HEK293 (cell line): ENCODE measurements at regions not wholly inside any gene's neighbourhood (a gene's known extent, or its start where the extent isn't known, plus 50 kb on each side); places are given as distances from the start of the nearest gene placed in this dataset.

Source experiments
- CTCF ChIA-PET: fragments of 350-600 bp; formaldehyde crosslinking; extraction: SDS; loops from one replicate; lab custom pipeline; 2021; ENCODE audit warnings: antibody characterized with exemption; lab: Yijun Ruan, JAX
- POLR2A ChIA-PET: fragments of 300-600 bp; formaldehyde crosslinking; extraction: SDS; loops from one replicate; lab custom pipeline; 2020; ENCODE audit warnings: antibody characterized with exemption, inconsistent platforms; lab: Yijun Ruan, JAX
- H3K27ac ChIP-seq: fragments of 200-500 bp; sonication (Bioruptor generic); 2 replicates; pipeline ENCODE4 v1.5.1; 2014; ENCODE audit warnings: low read depth, low read length, control low read depth, inconsistent platforms; ENCODE audit errors: extremely low read depth
- H3K36me3 ChIP-seq, 2 experiments: fragments of 200-500 bp in 1 of 2; sonication (Bioruptor generic) in 1 of 2; 1 replicate in 1 of 2; 2 replicates in 1 of 2; pipeline ENCODE4 v1.5.1; 2014 to 2017; ENCODE audit warnings: inconsistent platforms in 2 of 2, low read length in 2 of 2; ENCODE audit not compliant: control insufficient read depth in 2 of 2, insufficient read depth in 1 of 2
- H3K4me1 ChIP-seq: fragments of 200-500 bp; sonication (Bioruptor generic); 2 replicates; pipeline ENCODE4 v1.5.1; 2014; ENCODE audit warnings: mild to moderate bottlenecking, low read length, inconsistent platforms; ENCODE audit not compliant: control insufficient read depth, insufficient read depth
- H3K4me3 ChIP-seq: 2 replicates; pipeline ENCODE4 v1.5.1; 2011; ENCODE audit warnings: low read depth, mild to moderate bottlenecking, control low read depth, low read length, moderate library complexity
- H3K9me3 ChIP-seq: fragments of 200-500 bp; sonication (Bioruptor generic); 2 replicates; pipeline ENCODE4 v1.5.1; 2014; ENCODE audit warnings: low read depth, low read length, inconsistent platforms; ENCODE audit not compliant: control insufficient read depth, insufficient read depth
- IKZF3 ChIP-seq: fragments of 450-650 bp; IDR thresholded peaks from 2 replicates; pipeline ENCODE4 v1.5.0; 2018; ENCODE audit warnings: missing biosample characterization, mild to moderate bottlenecking, missing genetic modification characterization, moderate library complexity
- KLF1 ChIP-seq: fragments of 450-650 bp; formaldehyde crosslinking; IDR thresholded peaks from 2 replicates; pipeline ENCODE4 v1.5.1; 2016; ENCODE audit warnings: missing biosample characterization, missing genetic modification characterization
- PATZ1 ChIP-seq: fragments of 450-650 bp; formaldehyde crosslinking; IDR thresholded peaks from 2 replicates; pipeline ENCODE4 v1.5.1; 2016; ENCODE audit warnings: missing biosample characterization, missing genetic modification characterization
- REST ChIP-seq: fragments of 450-650 bp; formaldehyde crosslinking; IDR thresholded peaks from 2 replicates; pipeline ENCODE4 v1.5.1; 2016; ENCODE audit warnings: missing biosample characterization, missing genetic modification characterization
- SCRT2 ChIP-seq: fragments of 450-650 bp; formaldehyde crosslinking; IDR thresholded peaks from 2 replicates; pipeline ENCODE4 v1.5.1; 2016; ENCODE audit warnings: missing biosample characterization, missing genetic modification characterization
- WT1 ChIP-seq: fragments of 450-650 bp; formaldehyde crosslinking; IDR thresholded peaks from 2 replicates; pipeline ENCODE4 v1.5.1; 2016; ENCODE audit warnings: missing biosample characterization, missing genetic modification characterization
- ZBTB10 ChIP-seq: fragments of 450-650 bp; formaldehyde crosslinking; IDR thresholded peaks from 2 replicates; pipeline ENCODE4 v1.5.1; 2016; ENCODE audit warnings: missing biosample characterization, missing genetic modification characterization
- ZBTB26 ChIP-seq: fragments of 450-650 bp; formaldehyde crosslinking; optimal IDR thresholded peaks from 2 replicates; pipeline ENCODE3; 2016; ENCODE audit warnings: missing biosample characterization, mild to moderate bottlenecking, missing genetic modification characterization
- ZFHX2 ChIP-seq: fragments of 450-650 bp; formaldehyde crosslinking; conservative IDR thresholded peaks from 2 replicates; pipeline ENCODE4 v1.5.1; 2016; ENCODE audit warnings: missing biosample characterization, missing genetic modification characterization
- ZNF155 ChIP-seq: fragments of 450-650 bp; formaldehyde crosslinking; IDR thresholded peaks from 2 replicates; pipeline ENCODE4 v1.5.1; 2016; ENCODE audit warnings: missing biosample characterization, missing genetic modification characterization
- ZNF16 ChIP-seq: fragments of 450-650 bp; formaldehyde crosslinking; IDR thresholded peaks from 2 replicates; pipeline ENCODE4 v1.5.1; 2016; ENCODE audit warnings: low read depth, missing biosample characterization, missing genetic modification characterization
- ZNF175 ChIP-seq: fragments of 450-650 bp; formaldehyde crosslinking; IDR thresholded peaks from 2 replicates; pipeline ENCODE4 v1.5.1; 2016; ENCODE audit warnings: missing biosample characterization, missing genetic modification characterization
- ZNF184 ChIP-seq: fragments of 450-650 bp; IDR thresholded peaks from 2 replicates; pipeline ENCODE4 v1.5.1; 2018; ENCODE audit warnings: missing biosample characterization, mild to moderate bottlenecking, missing genetic modification characterization
- ZNF302 ChIP-seq: fragments of 450-650 bp; formaldehyde crosslinking; IDR thresholded peaks from 2 replicates; pipeline ENCODE4 v1.5.1; 2016; ENCODE audit warnings: missing biosample characterization, missing genetic modification characterization, low read depth
- ZNF335 ChIP-seq: fragments of 450-650 bp; formaldehyde crosslinking; conservative IDR thresholded peaks from 2 replicates; pipeline ENCODE4 v1.5.1; 2016; ENCODE audit warnings: missing biosample characterization, missing genetic modification characterization
- ZNF426 ChIP-seq: fragments of 450-650 bp; formaldehyde crosslinking; IDR thresholded peaks from 2 replicates; pipeline ENCODE4 v1.5.1; 2017; ENCODE audit warnings: missing biosample characterization, missing genetic modification characterization, mild to moderate bottlenecking, inconsistent platforms, moderate library complexity
- ZNF501 ChIP-seq: fragments of 450-650 bp; formaldehyde crosslinking; IDR thresholded peaks from 2 replicates; pipeline ENCODE4 v1.5.1; 2016; ENCODE audit warnings: missing biosample characterization, missing genetic modification characterization
- ZNF544 ChIP-seq: fragments of 450-650 bp; formaldehyde crosslinking; IDR thresholded peaks from 2 replicates; pipeline ENCODE4 v1.5.0; 2017; ENCODE audit warnings: missing biosample characterization, missing genetic modification characterization
- ZNF670 ChIP-seq: fragments of 450-650 bp; formaldehyde crosslinking; IDR thresholded peaks from 2 replicates; pipeline ENCODE4 v1.5.1; 2016; ENCODE audit warnings: missing biosample characterization, missing genetic modification characterization, low read depth
- ZNF747 ChIP-seq: fragments of 450-650 bp; formaldehyde crosslinking; IDR thresholded peaks from 2 replicates; pipeline ENCODE4 v1.5.1; 2016; ENCODE audit warnings: missing biosample characterization, missing genetic modification characterization
- ZNF777 ChIP-seq: fragments of 450-650 bp; formaldehyde crosslinking; IDR thresholded peaks from 2 replicates; pipeline ENCODE4 v1.5.1; 2017; ENCODE audit warnings: missing biosample characterization, missing genetic modification characterization, borderline replicate concordance
- ZNF785 ChIP-seq: fragments of 450-650 bp; formaldehyde crosslinking; IDR thresholded peaks from 2 replicates; pipeline ENCODE4 v1.5.1; 2016; ENCODE audit warnings: missing biosample characterization, missing genetic modification characterization
- ZNF837 ChIP-seq: fragments of 450-650 bp; formaldehyde crosslinking; IDR thresholded peaks from 2 replicates; pipeline ENCODE4 v1.5.1; 2016; ENCODE audit warnings: missing biosample characterization, missing genetic modification characterization
- ZSCAN4 ChIP-seq: fragments of 450-650 bp; formaldehyde crosslinking; IDR thresholded peaks from 2 replicates; pipeline ENCODE4 v1.5.1; 2017; ENCODE audit warnings: missing biosample characterization, missing genetic modification characterization

- Histone ChIP-seq H3K9me3 (no peaks in the 10 kb centered on the region), H3K4me3 (no peak overlapping the region), H3K36me3 (no peaks in the 10 kb centered on the region), H3K27ac (no peak overlapping the region), H3K4me1 (peaks cover 7% of the 10 kb centered on the region)
- ChIA-PET CTCF (interaction anchor here (0.6 to 1.0 kb wide), 4 partner anchors 10 to 637 kb away, joined by 3 to 5 read pairs (median 3); no protein-coding TSS in a partner anchor), POLR2A (no interaction called here)
- TF ChIP-seq ZFHX2 (tag by site-specific recombination), result no peak
- no peak for TF ChIP-seq REST (tag by site-specific recombination)
- no peak for TF ChIP-seq ZNF16 (tag by site-specific recombination)
- no peak for TF ChIP-seq ZNF670
- TF ChIP-seq ZNF777 (tag by site-specific recombination), result no peak
- TF ChIP-seq SCRT2 (tag by site-specific recombination), result no peak
- TF ChIP-seq ZNF837, result no peak
- no peak for TF ChIP-seq WT1
- no peak for TF ChIP-seq ZNF175 (tag by site-specific recombination)
- TF ChIP-seq ZNF544 (tag by site-specific recombination), result no peak
- no peak for TF ChIP-seq ZNF501
- no peak for TF ChIP-seq ZNF155 (tag by site-specific recombination)
- TF ChIP-seq IKZF3 (tag by site-specific recombination), result no peak
- no peak for TF ChIP-seq ZNF335 (tag by site-specific recombination)
- TF ChIP-seq, all 188 proteins: peak for 0
These were observed 210.0 kb upstream of the IGF1R start for GRCh38 chr15:98438326-98438725.

GRCh38 chr15:98438907-98439306 lies 209.4 kb upstream of the IGF1R start:
- H3K27ac ChIP-seq, result no peak overlapping the region
- CTCF ChIA-PET, result interaction anchor here (1.0 to 5.0 kb wide), 3 partner anchors 10 to 637 kb away, joined by 3 to 33 read pairs (median 5); no protein-coding TSS in a partner anchor

More at GRCh38 chr15:98438907-98439306, 209.4 kb upstream of the IGF1R start:
- Histone ChIP-seq H3K4me1 (peaks cover 7% of the 10 kb centered on the region), H3K36me3 (no peaks in the 10 kb centered on the region), H3K4me3 (no peak overlapping the region), H3K9me3 (no peaks in the 10 kb centered on the region)
- no peak for TF ChIP-seq KLF1 (tag by site-specific recombination)
- no peak for TF ChIP-seq ZBTB10 (tag by site-specific recombination)
- TF ChIP-seq ZNF747 (tag by site-specific recombination), result no peak
- TF ChIP-seq ZNF16 (tag by site-specific recombination), result no peak
- TF ChIP-seq ZNF302 (tag by site-specific recombination), result no peak
- TF ChIP-seq ZNF785, result no peak
- TF ChIP-seq ZNF184 (tag by site-specific recombination), result no peak
- no peak for TF ChIP-seq PATZ1 (tag by site-specific recombination)
- TF ChIP-seq ZNF426, result no peak
- no peak for TF ChIP-seq ZSCAN4
- TF ChIP-seq ZBTB26 (tag by site-specific recombination), result no peak
- POLR2A ChIA-PET, result no interaction called here
